HUDEP-2 (cell line): ENCODE measurements at regions not wholly inside any gene's neighbourhood (a gene's known extent, or its start where the extent isn't known, plus 50 kb on each side); places are given as distances from the start of the nearest gene placed in this dataset.

Source experiments
- DNase-seq, 76 experiments: peaks; one replicate each; lab custom pipeline; 2025; ENCODE audit not compliant: unreplicated experiment in 76 of 76; lab: John Stamatoyannopoulos, UW

DNA sequence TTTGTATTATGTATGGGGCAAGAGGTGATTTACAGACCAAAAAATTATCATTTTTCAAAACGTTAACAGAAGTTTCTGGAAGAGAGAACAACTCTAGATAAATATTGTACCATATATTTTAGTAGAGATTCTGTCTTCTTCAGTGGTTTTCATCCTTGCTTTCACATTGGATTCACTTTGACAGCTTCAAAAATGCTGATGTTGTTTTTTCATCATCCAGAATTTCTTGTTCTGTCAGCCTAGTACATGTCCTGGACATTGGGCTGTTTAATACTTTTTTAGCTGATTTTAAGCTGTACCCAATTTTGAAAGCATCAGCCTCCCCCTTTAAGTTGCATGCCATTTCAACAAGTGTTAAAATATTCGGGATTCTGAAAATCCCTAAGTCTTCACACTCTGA is 711.3 kb upstream of the LRATD1 start:
- DNase-seq = no peak

DNA sequence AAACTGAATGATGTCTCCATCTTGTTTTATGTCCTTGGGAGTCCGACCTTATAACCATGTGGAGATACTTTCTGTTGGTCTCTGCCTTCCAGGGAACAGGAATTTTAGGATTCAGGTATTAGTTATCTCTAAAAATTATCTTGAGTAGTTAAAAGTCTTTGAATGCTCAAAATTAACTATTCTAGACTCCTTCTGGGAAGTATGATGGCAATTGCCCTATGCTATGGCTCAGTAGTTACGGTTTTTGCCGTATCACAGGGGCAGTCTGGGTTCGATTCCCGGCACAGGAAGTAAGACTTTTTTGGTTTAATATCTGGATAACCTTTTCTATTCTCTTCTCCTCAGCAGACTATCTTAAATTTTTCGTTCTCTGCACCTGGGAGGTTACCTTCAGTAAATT is 708.7 kb upstream of the LRATD1 start:
- no peak for DNase-seq

DNA sequence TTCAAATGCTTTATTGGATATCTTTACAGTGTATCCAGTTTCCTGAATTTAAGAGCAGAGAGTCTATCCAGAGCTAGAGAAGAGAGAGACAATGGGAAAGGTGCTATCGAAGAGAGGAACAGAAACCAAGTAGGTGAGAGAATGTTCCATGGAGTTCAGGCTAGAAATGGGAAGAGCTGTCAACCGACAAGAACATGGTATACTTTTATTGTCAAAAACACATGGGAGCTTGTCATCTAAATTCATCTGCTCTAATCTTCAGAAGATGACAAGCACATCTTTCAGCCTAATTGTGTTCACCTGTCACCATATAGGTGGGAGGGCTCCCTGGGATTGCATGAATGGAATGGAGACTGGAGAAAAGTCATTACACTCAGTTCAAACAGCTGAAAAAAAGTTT is 690.4 kb upstream of the LRATD1 start:
- DNase-seq = no peak

DNA sequence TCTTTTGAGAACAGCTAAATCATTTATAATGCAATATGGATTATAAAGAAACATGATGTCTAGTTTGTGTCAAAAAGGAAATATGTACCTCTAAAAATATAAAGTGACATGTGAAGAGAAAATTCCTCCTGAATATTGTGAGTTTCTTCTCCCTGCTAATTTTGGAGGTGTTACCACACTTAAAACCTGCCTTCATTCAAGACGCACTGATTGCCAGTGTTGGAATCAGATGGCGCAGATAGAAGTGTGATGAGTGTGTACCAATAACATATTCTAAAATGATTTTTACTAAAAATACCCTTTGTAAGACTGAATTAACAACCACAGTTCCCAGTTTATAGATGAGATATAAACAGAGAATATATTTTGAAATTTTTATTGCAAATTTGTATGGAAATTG is 681.8 kb upstream of the LRATD1 start:
- DNase-seq = no peak

DNA sequence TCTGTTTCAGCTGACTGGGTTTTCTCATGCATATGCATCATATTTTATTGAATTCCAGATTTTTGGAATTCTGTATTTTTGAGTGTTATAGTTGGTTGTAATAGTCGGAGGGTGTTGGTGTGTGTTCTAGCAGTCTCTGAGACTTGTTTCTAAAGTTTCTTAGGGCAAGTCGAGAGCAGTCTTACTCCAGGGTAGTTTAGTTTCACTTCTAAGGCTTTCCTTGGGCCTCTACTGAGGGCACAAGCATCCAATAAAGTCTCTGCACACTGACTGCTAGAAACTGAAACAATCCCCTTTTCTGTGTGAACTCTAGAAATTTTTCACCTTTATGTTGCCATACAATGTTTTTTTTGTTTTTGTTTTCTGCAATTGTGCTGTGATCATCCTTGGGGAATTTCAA is 663.7 kb upstream of the LRATD1 start:
- no peak for DNase-seq

DNA sequence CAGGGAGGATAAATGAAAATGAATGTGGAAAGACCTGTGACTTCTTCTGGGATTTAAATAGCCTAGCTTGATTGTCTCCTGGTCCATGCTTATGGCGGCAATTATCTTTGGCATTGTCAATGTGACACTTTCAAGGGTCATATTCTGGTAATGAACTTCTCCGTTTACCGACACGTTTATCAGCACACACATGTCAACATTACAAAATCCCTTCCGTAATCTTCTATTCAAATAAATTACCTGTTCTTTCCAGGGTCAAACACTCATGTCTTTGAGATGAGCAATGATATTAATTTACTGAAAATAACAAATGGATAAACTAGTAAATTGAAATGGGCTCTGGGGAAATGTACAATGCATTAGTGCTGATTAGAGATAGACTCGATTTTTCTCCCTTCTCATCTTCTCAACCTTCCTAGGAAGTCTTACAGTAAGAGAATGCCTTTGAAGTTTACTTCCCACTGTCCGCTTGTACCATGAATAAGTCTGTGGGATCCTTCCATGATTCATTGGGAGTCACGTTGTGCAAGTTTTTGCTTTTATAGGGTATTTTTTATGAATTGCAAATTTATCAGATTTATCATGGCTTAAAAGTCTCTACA is 646.3 kb upstream of the LRATD1 start:
- no peak for DNase-seq

DNA sequence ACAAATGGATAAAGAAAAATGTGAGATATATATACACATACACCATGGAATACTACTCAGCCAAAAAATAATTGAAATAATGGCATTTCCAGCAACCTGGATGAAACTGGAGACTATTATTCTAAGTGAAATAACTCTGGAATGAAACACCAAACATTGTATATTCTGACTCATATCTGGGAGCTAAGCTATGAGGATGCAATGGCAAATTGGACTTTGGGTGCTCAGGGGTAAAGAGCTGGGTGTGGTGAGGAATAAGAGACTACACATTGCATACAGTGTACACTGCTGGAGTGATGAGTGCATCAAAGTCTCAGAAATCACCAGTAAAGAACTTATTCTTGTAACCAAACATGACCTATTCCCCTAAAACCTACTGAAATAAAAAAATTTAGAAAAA is 636.0 kb upstream of the LRATD1 start:
- no peak for DNase-seq

DNA sequence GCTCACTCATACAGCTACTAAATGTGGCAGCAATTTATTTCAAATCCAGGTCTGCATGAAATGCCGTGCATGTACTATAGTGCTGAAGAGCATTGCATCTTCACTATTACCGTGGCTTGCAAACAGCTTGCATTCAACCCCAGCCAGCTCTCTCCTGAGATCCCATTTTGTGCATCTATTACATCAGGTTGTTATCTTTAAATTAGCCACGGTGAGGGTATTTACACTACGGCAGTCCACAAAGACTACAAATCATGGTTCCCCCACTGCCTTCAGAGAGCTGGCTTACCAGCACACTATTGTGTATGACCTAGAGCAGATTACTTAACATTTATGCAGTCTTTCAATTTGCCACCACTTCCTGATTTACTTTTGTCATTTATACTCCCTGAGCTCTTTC is 621.3 kb upstream of the LRATD1 start:
- no peak for DNase-seq

DNA sequence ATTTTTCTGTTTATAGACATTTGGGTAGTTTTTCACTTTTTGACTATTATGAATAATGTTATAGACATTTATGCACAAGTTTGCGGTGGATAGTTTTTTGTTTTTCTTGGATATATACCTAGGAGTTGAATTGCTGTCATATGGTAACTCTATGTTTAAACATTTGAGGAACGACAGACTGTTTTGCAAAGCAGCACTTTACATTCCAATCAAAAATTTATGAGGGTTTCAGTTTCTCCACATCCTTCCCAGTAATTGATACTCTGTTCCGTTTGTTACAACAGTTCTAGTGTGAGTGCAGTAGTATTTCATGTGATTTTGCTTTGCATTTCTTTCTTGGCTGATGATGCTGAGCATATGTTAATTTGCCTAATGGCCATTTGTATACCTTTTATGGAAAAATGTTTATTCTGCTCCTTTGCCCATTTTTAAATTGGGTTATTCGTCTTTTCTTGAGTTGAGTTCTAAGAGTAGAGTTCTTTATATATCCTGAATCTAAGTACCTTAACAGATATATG is 617.3 kb upstream of the LRATD1 start:
- DNase-seq = no peak

DNA sequence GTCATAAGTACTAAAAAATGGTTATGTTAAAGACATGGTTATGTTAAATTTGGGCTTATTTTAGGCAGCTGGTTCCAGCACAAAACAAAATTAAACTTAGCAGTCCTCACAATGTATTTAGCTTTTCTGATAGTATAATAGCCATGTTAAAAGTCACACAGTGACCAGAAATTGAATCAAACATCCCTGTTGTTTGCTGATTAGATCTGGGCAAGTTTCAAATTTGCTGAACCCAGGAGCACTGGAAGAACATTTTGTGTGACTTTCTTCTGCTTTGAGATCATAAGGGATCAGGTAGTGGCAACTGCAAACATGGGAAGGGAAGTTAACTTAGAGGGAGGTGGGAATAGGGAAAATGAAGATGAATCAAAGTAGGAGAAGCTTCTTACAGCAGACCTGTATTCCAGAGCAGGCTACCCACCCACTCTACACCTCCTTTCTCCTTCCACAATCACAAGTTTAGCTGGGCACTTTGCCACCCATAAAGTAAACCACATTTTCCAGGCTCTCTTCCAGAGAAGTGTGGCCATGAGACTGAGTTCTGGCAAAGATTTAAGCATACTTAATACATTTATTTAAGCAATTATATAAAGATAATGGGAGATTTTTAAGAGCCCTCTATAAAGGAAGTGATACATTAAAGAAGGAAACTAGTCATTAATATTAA is 616.1 kb upstream of the LRATD1 start:
- DNase-seq = no peak

DNA sequence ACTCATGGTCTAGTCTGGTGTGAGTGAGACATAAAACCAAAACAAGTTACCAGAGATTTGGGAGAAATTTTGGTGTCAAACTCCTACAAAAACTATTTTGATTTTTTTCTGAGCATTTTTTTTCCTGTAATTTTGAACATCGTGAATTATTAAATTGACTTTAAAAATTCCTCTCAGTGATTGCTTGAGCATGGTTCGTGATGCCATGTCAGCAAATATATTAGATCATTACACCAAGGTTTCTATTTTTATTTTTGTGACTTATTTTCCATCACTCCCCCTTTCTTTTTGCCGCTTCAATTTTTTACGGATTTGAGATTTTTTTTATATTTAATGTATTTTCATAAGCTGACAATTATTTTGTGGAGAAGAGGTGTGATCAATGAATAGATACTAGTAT is 613.9 kb upstream of the LRATD1 start:
- DNase-seq = no peak

DNA sequence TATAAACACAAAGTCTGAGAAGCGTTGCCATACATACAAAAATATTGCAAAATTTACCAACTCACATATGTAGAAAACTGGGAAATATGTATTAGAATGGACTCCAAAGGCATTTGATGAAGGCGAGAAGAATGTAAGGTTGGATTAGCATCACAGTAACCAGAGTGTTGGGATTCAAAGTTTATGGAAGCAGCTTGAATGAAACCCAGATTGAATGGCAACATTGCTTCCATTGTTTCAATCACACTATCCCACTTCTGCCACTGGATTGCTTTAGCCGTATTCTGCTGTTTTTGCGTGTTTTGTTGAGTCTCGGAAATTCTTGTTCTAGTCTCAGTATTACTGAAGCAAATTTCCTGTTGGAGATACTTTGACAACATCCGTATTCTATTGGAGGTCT is 609.0 kb upstream of the LRATD1 start:
- DNase-seq = no peak

DNA sequence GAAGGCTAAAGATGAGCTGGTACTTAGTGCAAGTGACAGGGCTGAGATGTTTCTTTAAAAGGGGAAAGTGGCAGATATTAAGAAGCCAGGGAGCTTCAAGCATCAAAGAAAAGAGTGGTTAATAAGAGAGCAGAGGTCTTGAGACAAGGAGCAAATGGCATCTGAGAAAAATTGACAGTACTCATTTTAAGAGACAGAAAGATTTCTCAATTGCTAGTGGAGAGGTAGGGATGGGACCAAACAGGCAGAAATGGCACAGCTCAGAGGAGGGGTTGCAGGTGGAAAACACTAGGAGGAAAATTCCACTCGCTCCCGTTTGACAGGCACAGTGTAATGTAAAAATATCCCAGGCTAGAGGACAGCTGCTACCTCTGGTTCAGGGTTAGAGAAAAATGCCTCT is 593.4 kb upstream of the LRATD1 start:
- DNase-seq = no peak

DNA sequence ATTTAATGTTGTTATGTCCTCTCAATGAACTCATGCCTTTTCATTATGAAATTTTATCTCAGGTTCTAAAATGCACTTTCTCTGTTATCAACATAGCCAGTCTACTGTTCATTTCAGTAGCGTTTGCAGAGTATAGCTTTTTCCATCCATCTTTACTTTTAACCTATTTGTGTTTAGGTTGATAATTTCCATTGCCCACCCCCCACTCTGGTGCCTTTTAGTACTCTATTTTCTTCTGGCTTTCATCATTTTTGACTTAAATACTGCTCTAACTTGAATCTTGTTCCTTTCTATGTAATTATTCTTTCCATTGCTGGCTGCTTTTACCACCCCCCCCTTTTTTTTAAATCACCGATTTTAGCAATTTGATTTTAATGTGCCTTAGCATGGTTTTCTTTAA is 585.0 kb upstream of the LRATD1 start:
- DNase-seq = no peak

DNA sequence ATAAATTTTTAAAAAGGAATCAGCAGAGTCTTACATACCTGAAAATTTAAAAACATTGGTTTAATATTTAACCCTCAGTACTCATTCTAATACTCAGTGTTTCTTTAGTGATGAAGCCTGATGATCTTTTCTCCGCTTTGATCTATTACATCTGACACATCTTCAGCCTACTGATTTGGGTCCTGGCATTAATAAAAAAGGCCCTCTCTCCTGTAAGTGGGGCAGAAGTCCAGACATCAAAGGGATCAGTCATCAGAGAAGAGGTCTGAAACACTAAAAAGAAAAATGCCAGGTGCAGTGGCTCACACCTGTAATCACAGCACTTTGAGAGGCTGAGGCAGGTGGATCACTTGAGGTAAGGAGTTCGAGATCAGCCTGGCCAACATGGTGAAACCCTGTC is 581.1 kb upstream of the LRATD1 start:
- DNase-seq = no peak

DNA sequence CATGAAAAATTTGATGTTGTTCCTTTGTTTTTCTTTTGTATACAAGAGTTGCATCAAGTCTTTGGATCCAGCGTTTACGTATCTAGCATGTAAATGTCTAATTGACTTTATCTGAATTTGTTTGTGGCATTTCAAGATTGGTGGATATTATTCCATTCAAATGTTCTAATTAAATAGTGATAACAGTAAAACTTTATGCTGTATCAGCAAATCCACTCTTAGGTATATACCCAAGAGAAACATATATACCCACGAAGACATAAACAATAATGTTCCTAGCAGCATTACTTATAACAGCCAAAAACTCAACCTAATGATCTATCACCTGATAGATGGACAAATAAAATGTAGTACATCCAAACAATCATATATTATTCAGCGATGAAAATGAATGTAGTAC is 579.4 kb upstream of the LRATD1 start:
- DNase-seq = no peak

DNA sequence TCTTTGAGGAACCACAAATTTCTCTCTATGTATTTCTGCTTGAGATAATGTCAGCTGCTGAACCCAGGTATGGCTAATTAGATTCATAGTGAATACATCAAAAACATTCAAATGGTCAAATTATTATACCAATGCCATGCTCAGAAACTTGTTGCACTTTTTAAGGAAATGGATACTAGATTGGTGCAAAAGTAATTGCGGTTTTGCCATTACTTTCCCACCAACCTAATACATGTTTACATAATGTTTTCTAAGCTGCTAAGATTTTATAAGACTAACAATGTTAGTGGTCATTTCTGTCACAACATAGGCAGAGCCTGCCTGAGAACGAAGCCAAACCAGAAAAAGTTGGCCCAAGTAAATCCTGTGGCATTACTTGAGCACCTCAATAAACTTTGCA is 568.2 kb upstream of the LRATD1 start:
- DNase-seq = no peak

DNA sequence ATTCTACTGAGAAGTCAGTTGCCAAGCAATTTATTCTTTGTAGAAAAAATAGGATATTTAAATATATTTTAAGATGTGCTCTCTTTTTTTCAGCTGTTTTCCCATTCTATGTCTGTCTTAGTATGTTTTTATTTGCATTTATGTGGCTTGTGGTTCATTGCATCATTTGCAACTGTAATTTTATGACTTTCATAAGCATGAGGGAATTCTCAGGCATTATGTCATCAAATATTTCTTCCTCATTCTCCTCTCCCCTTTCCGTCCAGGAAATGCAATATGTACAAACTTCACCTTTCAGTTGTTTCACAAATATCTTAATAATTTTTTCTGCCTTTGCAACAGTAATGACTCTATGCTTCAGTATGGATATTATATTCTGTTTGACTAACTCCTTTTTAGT is 560.2 kb upstream of the LRATD1 start:
- DNase-seq = no peak

DNA sequence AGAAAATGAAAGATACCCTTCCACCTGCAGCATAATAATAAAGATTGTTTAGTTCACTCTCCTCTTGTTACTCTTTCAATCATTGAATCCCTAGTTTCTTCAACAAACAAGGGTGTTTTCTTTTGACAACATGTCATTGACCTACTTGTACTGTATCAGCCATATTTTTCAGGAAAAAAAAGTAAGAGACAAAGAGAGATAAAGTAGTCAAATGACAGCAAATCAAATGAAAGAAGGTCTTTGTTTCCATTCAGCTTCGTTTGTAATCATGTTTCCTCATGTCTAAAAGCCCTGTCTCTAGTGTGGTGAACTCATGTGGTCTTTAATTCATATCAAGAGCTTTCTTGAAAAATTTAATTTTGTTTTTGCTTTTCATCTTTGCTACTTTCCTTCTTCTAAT is 557.8 kb upstream of the LRATD1 start:
- no peak for DNase-seq

DNA sequence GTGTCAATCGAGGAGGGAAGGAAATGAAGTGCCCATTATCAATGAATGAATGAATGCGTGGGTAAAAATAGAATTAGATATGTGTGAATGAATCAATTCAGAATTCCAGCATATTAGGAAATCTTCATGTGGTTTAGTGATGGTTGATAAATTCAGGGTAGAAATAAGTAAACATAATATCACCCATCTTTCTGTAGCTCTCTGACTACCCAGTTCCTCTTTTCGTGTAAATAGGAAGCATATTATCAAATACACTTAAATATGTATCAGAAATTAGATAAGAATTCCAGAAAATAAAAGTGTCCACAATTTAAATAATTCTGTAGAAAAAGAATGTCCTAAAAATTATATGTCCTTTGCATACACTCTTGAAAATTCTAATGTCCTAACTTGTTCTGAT is 552.9 kb upstream of the LRATD1 start:
- DNase-seq = no peak

DNA sequence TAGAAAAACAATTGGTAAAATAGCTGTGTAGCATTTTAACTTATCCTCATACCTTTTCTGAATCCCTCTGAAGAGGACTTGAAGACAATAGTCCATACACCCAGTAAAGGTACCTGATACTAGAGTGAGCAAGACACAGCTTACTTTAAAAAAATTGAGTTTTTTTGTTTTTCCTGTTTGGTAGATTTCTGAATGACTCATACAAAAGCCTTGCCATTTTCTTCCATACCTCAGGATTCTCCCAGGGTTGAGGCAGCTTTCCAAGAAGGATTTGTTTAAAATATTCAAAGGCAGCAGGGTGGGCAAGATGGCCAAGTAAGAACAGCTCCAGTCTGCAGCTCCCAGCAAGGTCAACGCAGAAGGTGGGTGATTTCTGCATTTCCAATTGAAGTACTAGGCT is 551.0 kb upstream of the LRATD1 start:
- DNase-seq = no peak

DNA sequence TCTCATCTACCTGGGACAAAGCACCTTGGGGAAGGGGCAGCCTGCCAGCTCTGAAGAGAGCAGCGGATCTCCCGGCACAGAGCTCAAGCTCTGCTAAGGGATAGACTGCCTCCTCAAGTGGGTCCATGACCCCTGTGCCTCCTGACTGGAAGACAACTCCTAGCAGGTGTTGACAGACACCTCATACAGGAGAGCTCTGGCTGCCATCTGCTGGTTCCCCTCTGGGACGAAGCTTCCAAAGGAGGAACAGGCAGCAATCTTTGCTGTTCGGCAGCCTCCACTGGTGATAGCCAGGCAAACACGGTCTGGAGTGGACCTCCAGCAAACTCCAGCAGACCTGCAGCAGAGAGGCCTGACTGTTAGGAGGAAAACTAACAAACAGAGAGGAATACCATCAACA is 549.9 kb upstream of the LRATD1 start:
- DNase-seq = no peak

DNA sequence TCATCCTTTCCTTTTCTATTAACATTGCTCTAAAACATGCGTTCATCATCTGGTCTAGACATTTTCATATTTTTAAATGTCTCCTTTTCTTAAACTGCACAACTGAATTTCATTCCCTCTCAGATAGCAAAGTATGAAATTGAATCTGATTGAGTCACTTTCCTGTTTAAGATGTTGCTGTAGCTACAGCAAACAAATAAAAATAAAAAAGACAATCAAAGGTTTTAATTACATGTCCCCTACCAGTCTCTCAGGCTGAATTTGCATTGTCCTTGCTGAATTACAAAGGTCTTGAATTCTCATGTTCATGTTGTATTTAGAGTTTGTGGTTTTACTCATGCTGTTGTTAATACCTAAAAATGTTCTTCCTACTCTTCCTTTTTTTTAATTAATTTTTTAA is 537.9 kb upstream of the LRATD1 start:
- DNase-seq = no peak
